NCI-H146 (cell line): ENCODE measurements at regions not wholly inside any gene's neighbourhood (a gene's known extent, or its start where the extent isn't known, plus 50 kb on each side); places are given as distances from the start of the nearest gene placed in this dataset.
A peak's percentile ranks its signal among the peaks of the same experiment; 100 is the strongest.

Source experiments
- DNase-seq: peaks from one replicate; lab custom pipeline; 2025; lab: John Stamatoyannopoulos, UW

DNA sequence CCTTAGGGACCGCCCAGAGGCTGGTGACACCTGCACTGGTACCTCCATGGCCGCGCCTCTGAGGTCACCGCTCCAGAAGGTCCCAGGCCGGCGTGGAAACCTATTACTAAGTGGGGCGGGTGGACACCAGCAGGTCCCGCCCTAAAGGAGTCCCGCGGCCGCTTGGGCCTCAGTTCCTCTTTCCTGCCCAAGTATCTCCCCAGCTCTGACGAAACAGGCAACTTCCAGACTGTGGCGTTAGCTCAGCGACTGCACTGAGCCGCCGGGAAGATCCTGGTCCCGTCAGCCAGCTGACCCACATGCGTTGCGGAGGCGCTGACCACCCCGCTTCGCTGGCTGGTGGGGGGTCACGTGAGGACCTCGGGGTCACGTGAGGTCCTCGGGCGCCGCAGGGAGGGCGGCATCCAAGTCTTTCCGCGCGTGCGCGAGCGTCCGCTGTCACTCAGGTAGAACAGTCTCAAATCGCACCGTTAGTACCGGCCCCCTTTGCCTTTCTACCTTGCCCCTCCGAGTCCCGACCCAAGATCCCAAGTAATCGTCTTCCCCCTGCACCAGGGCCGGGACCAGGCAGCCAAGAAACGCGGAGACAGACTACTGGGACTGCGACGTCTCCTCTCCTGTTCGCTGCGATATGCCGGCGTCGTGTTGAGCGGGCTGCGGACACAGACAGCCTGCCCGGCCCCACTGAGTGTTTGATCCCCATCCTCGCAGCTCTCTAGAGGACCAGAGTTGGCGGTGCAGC lies 53.7 kb upstream of the KDM4C start:
- peak; percentile 96 for DNase-seq

DNA sequence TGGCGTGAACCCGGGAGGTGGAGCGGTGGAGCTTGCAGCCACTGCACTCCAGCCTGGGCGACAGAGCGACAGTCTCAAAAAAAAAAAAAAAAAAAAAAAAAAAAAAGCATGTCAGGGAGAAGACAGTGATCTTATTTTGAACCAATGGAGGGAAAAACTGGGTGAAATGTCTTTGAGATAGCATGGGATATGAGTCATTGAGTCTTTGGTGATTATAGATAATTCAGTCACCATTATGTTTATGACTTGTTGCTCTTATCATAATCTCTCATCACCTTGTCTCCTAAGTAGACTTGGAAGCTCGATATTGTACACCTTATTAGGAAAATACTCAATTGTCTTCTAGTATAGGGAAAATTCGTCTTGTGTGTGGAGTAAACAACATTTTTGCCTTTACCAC lies 55.1 kb upstream of the KDM4C start:
- DNase-seq, result no peak

DNA sequence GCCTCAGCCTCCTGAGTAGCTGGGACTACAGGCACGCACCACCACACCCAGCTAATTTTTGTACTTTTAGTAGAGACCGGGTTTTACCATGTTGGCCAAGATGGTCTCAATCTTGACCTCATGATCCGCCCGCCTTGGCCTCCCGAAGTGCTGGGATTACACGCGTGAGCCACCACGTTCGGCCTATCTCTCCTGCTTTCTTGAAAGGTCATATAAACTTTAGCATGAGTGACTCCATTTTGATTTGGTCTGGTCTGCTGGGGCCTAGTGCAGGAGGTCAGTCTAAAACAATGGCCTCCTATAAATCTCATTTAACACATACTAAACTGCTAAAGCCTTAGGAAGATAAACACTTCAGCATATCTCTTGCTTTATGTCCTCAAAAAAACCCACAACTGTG lies 50.6 kb upstream of the GLDC start:
- no peak for DNase-seq

GRCh38 chr9:6695121-6695814 lies 49.7 kb upstream of the GLDC start:
- DNase-seq, result no peak
